ENCODE measurements at regions not wholly inside any gene's neighbourhood (a gene's known extent, or its start where the extent isn't known, plus 50 kb on each side); places are given as distances from the start of the nearest gene placed in this dataset.

GRCh38 chr20:21981597-21982344, 276.3 kb downstream of the PAX1 start:
- TF ChIP-seq, protein P1, sequence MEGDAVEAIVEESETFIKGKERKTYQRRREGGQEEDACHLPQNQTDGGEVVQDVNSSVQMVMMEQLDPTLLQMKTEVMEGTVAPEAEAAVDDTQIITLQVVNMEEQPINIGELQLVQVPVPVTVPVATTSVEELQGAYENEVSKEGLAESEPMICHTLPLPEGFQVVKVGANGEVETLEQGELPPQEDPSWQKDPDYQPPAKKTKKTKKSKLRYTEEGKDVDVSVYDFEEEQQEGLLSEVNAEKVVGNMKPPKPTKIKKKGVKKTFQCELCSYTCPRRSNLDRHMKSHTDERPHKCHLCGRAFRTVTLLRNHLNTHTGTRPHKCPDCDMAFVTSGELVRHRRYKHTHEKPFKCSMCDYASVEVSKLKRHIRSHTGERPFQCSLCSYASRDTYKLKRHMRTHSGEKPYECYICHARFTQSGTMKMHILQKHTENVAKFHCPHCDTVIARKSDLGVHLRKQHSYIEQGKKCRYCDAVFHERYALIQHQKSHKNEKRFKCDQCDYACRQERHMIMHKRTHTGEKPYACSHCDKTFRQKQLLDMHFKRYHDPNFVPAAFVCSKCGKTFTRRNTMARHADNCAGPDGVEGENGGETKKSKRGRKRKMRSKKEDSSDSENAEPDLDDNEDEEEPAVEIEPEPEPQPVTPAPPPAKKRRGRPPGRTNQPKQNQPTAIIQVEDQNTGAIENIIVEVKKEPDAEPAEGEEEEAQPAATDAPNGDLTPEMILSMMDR (IDR thresholded peaks at IDR 0.05), result no peak
- TF ChIP-seq POLR2A (IDR thresholded peaks at IDR 0.05), result no peak

Measured in testis (tissue), 2 donors.